IMR-90 (cell line): ENCODE measurements at regions not wholly inside any gene's neighbourhood (a gene's known extent, or its start where the extent isn't known, plus 50 kb on each side); places are given as distances from the start of the nearest gene placed in this dataset.

Experiments
- ATAC-seq: fragments of 200-7000 bp; cut with Tn5 transposase; 2 replicates; pipeline ENCODE4 v1.9.1; 2020; ENCODE audit warnings: low read depth, mild to moderate bottlenecking, moderate library complexity
- BruUV-seq: library from RNA; stranded (reverse); fragments of 400-500 nt; replicated peaks from 2 replicates; lab custom pipeline; 2021; lab: Mats Ljungman, UMichigan
- CTCF ChIA-PET: fragments of 300-600 bp; formaldehyde crosslinking; extraction: SDS; loops from one replicate; lab custom pipeline; 2021; ENCODE audit warnings: antibody characterized with exemption; lab: Yijun Ruan, JAX
- POLR2A ChIA-PET: fragments of 300-600 bp; sonication (Branson Sonifier 250); formaldehyde crosslinking; loops from one replicate; lab custom pipeline; 2022; ENCODE audit warnings: antibody characterized with exemption; ENCODE audit not compliant: unreplicated experiment; lab: Charles Lee
- DNase-seq: peaks from one replicate; pipeline ENCODE4 v3.0.0; 2013
- H2AFZ ChIP-seq: replicated peaks from 2 replicates; pipeline ENCODE3; 2013; ENCODE audit warnings: low read length, mild to moderate bottlenecking; ENCODE audit not compliant: poor library complexity
- H2AK5ac ChIP-seq: 2 replicates; pipeline ENCODE4 v1.6.1; 2013; ENCODE audit warnings: low read depth, low read length, inconsistent platforms
- H2AK9ac ChIP-seq: replicated peaks from 2 replicates; pipeline ENCODE3; 2013; ENCODE audit warnings: mild to moderate bottlenecking, low read depth, low read length, moderate library complexity; ENCODE audit not compliant: poor library complexity
- H2BK120ac ChIP-seq: 2 replicates; pipeline ENCODE4 v1.6.1; 2013; ENCODE audit warnings: low read depth, low read length, inconsistent platforms
- H2BK15ac ChIP-seq: 3 replicates; pipeline ENCODE4 v1.6.1; 2013; ENCODE audit warnings: low read depth, low read length, inconsistent platforms
- H2BK20ac ChIP-seq: 2 replicates; pipeline ENCODE4 v1.6.1; 2013; ENCODE audit warnings: low read depth, mild to moderate bottlenecking, inconsistent platforms, low read length, moderate library complexity
- H2BK5ac ChIP-seq: 2 replicates; pipeline ENCODE4 v1.6.1; 2013; ENCODE audit warnings: mild to moderate bottlenecking, low read depth, low read length, inconsistent platforms; ENCODE audit not compliant: poor library complexity, severe bottlenecking
- H3K14ac ChIP-seq: replicated peaks from 2 replicates; pipeline ENCODE4 v1.6.1; 2013; ENCODE audit warnings: low read depth, low read length, inconsistent platforms
- H3K18ac ChIP-seq: 2 replicates; pipeline ENCODE4 v1.6.1; 2013; ENCODE audit warnings: low read depth, low read length, control low read depth
- H3K23ac ChIP-seq: 2 replicates; pipeline ENCODE4 v1.6.1; 2013; ENCODE audit warnings: low read depth, low read length, inconsistent platforms
- H3K27ac ChIP-seq: 2 replicates; pipeline ENCODE4 v1.5.1; 2013; ENCODE audit warnings: mild to moderate bottlenecking, control low read depth, low read length; ENCODE audit not compliant: insufficient read depth
- H3K27me3 ChIP-seq: 2 replicates; pipeline ENCODE4 v1.6.1; 2013; ENCODE audit warnings: low read length; ENCODE audit not compliant: control insufficient read depth, insufficient read depth
- H3K36me3 ChIP-seq: 2 replicates; pipeline ENCODE4 v1.6.1; 2013; ENCODE audit warnings: low read length, mixed read lengths; ENCODE audit not compliant: control insufficient read depth, insufficient read depth
- H3K4ac ChIP-seq: 2 replicates; pipeline ENCODE4 v1.6.1; 2013; ENCODE audit warnings: low read depth, low read length, inconsistent platforms
- H3K4me1 ChIP-seq: 2 replicates; pipeline ENCODE4 v1.6.1; 2013; ENCODE audit warnings: low read length, mixed read lengths; ENCODE audit not compliant: control insufficient read depth, insufficient read depth
- H3K4me2 ChIP-seq: 2 replicates; pipeline ENCODE4 v1.6.1; 2013; ENCODE audit warnings: low read depth, mild to moderate bottlenecking, control low read depth, low read length, moderate library complexity
- H3K4me3 ChIP-seq: 2 replicates; pipeline ENCODE4 v1.5.1; 2013; ENCODE audit warnings: low read depth, mild to moderate bottlenecking, control low read depth, low read length, moderate library complexity; ENCODE audit not compliant: insufficient read depth
- H3K56ac ChIP-seq: 2 replicates; pipeline ENCODE4 v1.6.1; 2013; ENCODE audit warnings: low read length, inconsistent platforms; ENCODE audit not compliant: insufficient read depth; ENCODE audit errors: extremely low read depth
- H3K79me1 ChIP-seq, 2 experiments: 2 replicates each; pipeline ENCODE4 v1.6.1; 2013; ENCODE audit warnings: low read length in 2 of 2, inconsistent platforms in 1 of 2, low read depth in 1 of 2
- H3K9ac ChIP-seq: 2 replicates; pipeline ENCODE4 v1.6.1; 2013; ENCODE audit warnings: low read depth, low read length, control low read depth
- H3K9me1 ChIP-seq: 2 replicates; pipeline ENCODE4 v1.6.1; 2013; ENCODE audit warnings: low read length, inconsistent platforms; ENCODE audit not compliant: insufficient read depth
- H3K9me3 ChIP-seq: 2 replicates; pipeline ENCODE4 v1.6.1; 2013; ENCODE audit warnings: low read length; ENCODE audit not compliant: control insufficient read depth, insufficient read depth
- H4K20me1 ChIP-seq: 2 replicates; pipeline ENCODE4 v1.6.1; 2013; ENCODE audit warnings: low read length, inconsistent platforms; ENCODE audit not compliant: insufficient read depth
- H4K5ac ChIP-seq: 2 replicates; pipeline ENCODE4 v1.6.1; 2013; ENCODE audit warnings: mild to moderate bottlenecking, low read depth, low read length, control low read depth
- H4K8ac ChIP-seq, 2 experiments: 2 replicates each; pipeline ENCODE4 v1.6.1; 2013; ENCODE audit warnings: low read depth in 2 of 2, low read length in 2 of 2, control low read depth in 1 of 2, inconsistent platforms in 1 of 2
- H4K91ac ChIP-seq: 2 replicates; pipeline ENCODE4 v1.6.1; 2013; ENCODE audit warnings: low read depth, low read length, inconsistent platforms; ENCODE audit not compliant: insufficient read depth
- CHD1 ChIP-seq: IDR thresholded peaks from 2 replicates; pipeline ENCODE4 v1.6.1; 2012; ENCODE audit warnings: low read depth, low read length, improper control_type of control experiment
- SMC3 ChIP-seq: fragments of 150-350 bp; IDR thresholded peaks from 2 replicates; pipeline ENCODE4 v1.6.1; 2016; ENCODE audit warnings: low read depth, mild to moderate bottlenecking, antibody characterized with exemption, low read length, moderate library complexity
- WGBS, 2 experiments: methylation state at CpG; one replicate each; pipeline versions ENCODE4 v1.1.5 to v1.1.7; 2013; ENCODE audit warnings: missing lambda C conversion rate in 2 of 2; ENCODE audit not compliant: insufficient read length in 1 of 2; ENCODE audit errors: extremely low coverage in 2 of 2; 5-methylcytosine and 5-hydroxymethylcytosine counted together
- dilution Hi-C: fragments of 300-500 bp; cut with HindIII; formaldehyde crosslinking; loops from one replicate; pipeline ENCODE4 v1.14.3; 2018; ENCODE audit warnings: low sequenced_read_pairs; ENCODE audit not compliant: unreplicated experiment
- in situ Hi-C: fragments of 300-500 bp; cut with MboI; formaldehyde crosslinking; loops from 3 replicates; pipeline ENCODE4 v1.14.3; 2019; ENCODE audit warnings: low sequenced_read_pairs, inconsistent platforms, mixed read lengths
- intact Hi-C: fragments of 100-400 bp; cut with micrococcal nuclease; formaldehyde crosslinking; loops from 2 replicates; pipeline ENCODE4 v1.10.0; 2022
- TF ChIP-seq, protein P1 (sequence below): fragments of 150-350 bp; IDR thresholded peaks from 2 replicates; pipeline ENCODE4 v1.6.1; 2016; ENCODE audit warnings: low read depth, mild to moderate bottlenecking, low read length, moderate library complexity, borderline replicate concordance

DNA sequence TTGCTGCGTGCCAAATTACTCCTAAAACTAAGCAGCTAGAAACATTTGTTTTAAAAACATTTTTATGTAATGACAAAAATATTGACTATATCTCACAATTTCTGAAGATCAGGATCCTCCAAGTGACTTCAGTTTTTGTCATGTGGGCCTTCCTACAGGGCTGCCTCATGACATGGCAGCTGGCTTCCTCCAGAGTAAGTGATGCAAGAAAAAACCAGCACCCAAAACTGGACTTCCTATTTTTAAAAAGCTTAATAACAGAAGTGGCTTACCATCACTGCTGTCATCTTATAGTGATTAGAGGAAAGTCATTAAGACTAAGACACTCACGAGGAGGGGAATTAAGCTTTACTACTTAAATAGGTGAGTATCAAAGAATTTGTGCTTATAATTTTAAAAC is 681.7 kb downstream of the PCDH17 start:
- H3K36me3 ChIP-seq, result no peaks in the 10 kb centered on the region
- H2BK5ac ChIP-seq, result no peak overlapping the region
- no peak overlapping the region for H2BK20ac ChIP-seq
- no peak overlapping the region for H2AK5ac ChIP-seq
- no peak overlapping the region for H2BK15ac ChIP-seq
- H4K20me1 ChIP-seq, result no peaks in the 10 kb centered on the region
- no TSS peak for BruUV-seq
- DNase-seq (no peak), ATAC-seq (no peak)
- H3K4me2 ChIP-seq, result no peak overlapping the region
- TF ChIP-seq, protein P1, sequence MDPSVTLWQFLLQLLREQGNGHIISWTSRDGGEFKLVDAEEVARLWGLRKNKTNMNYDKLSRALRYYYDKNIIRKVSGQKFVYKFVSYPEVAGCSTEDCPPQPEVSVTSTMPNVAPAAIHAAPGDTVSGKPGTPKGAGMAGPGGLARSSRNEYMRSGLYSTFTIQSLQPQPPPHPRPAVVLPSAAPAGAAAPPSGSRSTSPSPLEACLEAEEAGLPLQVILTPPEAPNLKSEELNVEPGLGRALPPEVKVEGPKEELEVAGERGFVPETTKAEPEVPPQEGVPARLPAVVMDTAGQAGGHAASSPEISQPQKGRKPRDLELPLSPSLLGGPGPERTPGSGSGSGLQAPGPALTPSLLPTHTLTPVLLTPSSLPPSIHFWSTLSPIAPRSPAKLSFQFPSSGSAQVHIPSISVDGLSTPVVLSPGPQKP, result no peak
- TF ChIP-seq CHD1 (no peak), SMC3 (no peak)
- no CpG with 5 or more reads among the region's 2 CpGs for WGBS, 2 experiments
- H2BK120ac ChIP-seq, result no peak overlapping the region
- no peak overlapping the region for H3K23ac ChIP-seq
- H4K8ac ChIP-seq, result no peak overlapping the region
- H3K4me1 ChIP-seq, result no peaks in the 10 kb centered on the region
- dilution Hi-C loops (no loop called here), intact Hi-C loops (no loop called here), in situ Hi-C loops (no loop called here)
- H3K18ac ChIP-seq, result no peak overlapping the region
- H3K9me3 ChIP-seq, result no peaks in the 10 kb centered on the region; the same call in 1 of the 2 replicates
- no peaks in the 10 kb centered on the region for H3K27me3 ChIP-seq
- no peak overlapping the region for H3K4me3 ChIP-seq
- no peak overlapping the region for H4K5ac ChIP-seq
- no peak overlapping the region for H3K56ac ChIP-seq
- H4K91ac ChIP-seq, result no peak overlapping the region
- no peak overlapping the region for H3K27ac ChIP-seq
- H2AK9ac ChIP-seq, result no peak overlapping the region
- CTCF ChIA-PET, result no interaction called here
- no peak overlapping the region for H3K14ac ChIP-seq
- POLR2A ChIA-PET, result no interaction called here
- H2AFZ ChIP-seq, result no peak overlapping the region
- no peaks in the 10 kb centered on the region for H3K9me1 ChIP-seq
- H3K9ac ChIP-seq, result no peak overlapping the region
- no peaks in the 10 kb centered on the region for H3K79me1 ChIP-seq
- H3K4ac ChIP-seq, result no peak overlapping the region
